ENCODE measurements at regions not wholly inside any gene's neighbourhood (a gene's known extent, or its start where the extent isn't known, plus 50 kb on each side); places are given as distances from the start of the nearest gene placed in this dataset.
"Not testable (repeated sequence)": the region's sequence is repeated elsewhere in the genome, so short reads cannot be mapped to it uniquely, and the experiment has no call there.

DNA sequence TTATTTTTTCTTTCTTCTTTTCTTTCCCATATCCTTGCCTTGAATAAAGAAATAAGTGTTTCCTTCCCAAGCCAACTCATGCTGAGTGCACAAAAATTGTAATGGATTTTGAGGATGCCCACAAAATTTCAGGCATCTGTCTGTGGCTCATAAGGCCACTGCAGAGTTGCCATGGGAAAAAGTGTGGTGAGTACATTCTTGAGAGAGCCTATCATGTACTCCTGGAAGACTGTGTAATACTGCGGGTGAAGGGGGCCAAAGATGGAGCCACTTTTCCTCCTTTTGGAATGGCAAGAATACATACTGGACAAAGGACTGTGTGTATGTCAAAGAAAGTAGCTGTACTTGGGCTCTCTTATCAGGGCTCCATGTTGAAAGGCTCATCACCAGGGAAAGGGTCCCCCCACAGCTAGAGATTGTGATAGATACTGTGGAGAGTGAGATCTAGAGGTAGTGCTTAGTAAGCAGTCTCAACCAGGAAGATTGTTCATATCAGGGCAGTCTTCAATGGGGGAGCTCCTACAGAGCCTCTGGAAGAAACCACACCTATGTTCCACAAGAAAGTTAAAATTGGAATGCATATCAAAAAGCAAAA is 341.6 kb upstream of the KCND2 start:
- DNase-seq = no peak

DNA sequence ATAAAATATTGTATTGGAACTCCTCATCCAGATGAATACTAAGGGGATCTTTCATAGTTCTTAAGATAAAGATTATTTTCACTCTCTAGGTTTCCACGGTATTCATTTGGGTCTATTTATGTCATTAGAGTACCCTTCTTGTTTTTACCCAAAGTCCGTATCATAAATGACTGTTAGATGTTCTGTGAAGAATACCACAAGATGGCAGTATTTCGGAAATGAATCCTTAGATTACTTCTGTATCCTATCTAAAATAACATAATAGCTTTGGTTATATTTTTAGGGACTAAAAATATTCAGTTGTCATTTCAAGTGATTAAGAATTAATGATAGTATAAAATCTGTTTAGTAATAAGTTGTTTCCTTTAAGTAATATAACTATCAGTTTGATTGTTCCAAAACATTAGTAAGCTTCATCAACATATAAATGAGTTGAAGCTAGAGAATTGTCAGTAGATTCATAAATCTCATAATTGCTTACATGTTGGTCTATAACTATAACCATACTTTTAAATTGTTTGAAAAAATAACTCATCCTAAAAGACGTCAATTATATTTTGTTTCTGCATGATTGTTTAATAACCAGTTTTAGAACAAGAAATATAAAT is 337.5 kb upstream of the KCND2 start:
- peak in 1 of 56 donors; percentile 11 for DNase-seq

DNA sequence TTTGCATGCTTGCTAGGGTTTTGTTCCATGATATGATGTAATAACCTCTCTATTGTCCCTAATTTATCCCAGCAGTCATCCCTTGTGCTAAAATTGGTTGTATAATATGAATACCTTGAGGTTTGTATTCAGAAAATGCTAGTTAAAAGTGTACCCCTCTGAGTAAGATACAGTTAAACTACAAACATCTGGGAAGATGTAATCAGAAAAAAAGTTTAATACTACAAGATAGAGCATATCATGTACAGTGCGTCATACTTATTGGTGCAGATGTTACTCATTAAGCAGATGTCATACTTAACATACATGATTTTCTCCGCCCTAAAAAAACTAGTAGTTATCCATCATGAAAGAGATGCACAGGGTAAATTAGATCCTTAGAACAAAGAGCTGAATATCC is 336.1 kb upstream of the KCND2 start:
- DNase-seq = no peak

DNA sequence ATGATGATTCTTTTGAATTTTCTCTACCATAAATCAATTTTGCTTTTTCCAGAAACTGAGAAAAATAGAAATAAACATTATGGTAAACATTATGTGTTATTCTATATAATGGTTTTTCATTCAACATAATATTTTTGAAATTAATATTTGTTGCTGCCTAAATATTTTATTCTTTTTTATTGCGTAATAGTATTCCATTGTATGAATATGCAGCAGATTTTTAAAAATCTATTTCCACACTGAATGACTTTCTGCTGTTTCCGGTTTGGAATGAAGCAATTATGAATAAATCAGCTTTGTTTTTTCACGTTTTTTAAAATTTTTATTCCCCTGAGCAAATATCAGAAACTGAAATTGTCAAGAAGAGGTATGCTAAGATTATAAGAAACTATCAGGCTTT is 335.2 kb upstream of the KCND2 start:
- DNase-seq = no peak

DNA sequence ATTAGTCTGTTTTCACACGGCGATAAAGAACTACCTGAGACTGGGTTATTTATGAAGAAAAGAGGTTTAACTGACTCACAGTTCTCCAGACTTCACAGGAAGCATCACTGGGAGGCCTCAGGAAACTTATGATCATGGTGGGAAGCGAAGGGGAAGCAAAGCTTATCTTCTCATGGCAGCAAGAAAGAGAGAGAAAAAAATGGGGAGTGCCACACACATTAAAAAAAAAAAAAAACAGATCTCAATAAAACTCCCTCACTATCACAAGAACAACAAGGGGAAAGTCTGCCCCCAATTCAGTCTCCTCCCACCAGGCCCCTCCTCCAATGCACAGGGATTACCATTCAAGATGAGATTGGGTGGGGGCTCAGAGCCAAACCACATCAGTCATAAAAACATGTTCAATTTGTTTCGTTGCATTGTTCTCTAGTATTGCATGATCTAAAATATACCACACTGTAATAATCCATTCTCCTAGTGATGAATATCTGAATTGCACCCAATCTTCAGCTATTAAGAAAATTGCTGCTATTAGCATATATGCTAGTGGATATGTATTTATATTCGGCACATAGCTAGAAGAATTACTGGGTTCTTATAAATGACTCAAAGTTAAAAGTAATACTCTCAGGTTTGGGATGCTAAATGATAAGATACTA is 328.9 kb upstream of the KCND2 start:
- no peak for DNase-seq

DNA sequence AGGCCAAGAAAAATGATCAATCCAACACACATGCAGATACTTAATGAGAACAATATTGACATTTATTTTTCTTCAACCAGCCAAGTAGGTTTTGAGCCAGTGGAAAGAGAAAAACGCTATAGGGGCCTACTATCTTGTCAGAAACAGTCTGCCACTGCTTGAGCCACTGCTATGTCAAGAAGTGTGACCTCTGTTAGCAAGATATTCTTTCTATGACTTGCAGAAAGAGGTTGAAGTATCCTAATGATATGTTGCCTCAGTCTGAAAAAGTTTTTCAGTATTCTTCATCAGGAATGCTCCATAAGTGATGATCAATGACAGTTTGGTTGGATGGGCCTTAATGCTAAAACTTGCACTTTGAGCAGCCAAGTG is 328.4 kb upstream of the KCND2 start:
- DNase-seq = no peak

DNA sequence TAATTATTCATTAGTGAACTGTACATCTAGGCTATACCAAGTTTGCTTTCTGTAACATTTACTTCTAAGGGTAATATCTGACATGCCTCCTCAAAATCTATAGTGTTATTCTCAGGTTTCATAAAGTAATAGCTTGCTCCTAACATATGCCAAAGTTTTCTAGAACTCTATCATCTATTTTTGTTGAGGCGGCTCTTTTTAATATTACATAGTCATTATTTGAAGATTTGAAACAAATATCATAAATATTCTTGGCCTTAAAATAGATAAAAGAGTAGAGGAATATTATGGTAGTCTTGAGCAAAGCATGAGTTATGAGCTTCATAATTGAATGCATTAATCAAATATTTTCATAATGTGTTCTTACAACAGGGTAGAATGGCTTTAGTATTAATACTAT is 327.2 kb upstream of the KCND2 start:
- DNase-seq = no peak

DNA sequence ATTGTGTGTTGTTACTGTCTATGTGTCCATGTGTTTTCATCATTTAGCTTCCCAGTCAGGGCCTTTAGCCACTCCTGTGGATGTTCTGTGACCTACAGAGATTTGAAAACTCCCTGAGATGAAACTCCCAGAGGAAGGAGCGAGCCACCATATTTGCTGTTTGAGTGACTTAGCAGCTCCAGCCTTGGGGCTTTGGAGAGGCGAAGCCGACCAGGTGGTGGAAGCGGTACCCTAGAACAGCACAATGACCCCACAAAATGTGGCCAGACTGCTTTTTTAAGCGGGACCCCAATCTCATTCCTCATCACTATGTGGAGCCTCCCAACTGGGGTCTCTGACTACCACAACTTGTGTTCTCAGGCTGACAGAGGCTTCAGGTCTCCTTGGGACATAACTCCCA is 323.9 kb upstream of the KCND2 start:
- DNase-seq = no peak

DNA sequence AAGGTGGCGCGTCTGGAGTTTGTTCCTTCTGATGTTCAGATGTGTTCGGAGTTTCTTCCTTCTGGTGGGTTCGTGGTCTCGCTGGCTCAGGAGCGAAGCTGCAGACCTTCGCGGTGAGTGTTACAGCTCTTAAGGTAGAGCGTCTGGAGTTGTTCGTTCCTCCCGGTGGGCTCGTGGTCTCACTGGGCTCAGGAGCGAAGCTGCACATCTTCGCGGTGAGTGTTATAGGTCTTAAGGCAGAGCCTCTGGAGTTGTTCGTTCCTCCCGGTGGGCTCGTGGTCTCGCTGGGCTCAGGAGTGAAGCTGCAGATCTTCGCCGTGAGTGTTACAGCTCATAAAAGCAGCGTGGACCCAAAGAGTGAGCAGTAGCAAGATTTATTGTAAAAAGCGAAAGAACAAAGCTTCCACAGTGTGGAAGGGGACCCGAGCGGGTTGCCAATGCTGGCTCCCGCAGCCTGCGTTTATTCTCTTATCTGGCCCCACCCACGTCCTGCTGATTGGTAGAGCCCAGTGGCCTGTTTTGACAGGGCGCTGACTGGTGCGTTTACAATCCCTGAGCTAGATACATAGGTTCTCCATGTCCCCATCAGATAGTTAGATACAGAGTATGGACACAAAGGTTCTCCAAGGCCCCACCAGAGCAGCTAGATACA is 322.5 kb upstream of the KCND2 start:
- DNase-seq = not testable (repeated sequence)

DNA sequence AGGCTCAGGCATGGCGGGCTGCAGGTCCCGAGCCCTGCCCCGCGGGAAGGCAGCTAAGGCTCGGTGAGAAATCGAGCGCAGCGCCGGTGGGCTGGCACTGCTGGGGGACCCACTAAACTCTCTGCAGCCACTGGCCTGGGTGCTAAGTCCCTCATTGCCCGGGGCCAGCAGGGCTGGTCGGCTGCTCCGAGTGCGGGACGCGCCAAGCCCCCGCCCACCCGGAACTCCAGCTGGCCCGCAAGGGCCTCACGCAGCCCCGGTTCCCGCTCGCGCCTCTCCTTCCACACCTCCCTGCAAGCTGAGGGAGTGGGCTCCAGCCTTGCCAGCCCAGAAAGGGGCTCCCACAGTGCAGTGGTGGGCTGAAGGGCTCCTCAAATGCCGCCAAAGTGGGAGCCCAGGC is 321.4 kb upstream of the KCND2 start:
- not testable (repeated sequence) for DNase-seq

DNA sequence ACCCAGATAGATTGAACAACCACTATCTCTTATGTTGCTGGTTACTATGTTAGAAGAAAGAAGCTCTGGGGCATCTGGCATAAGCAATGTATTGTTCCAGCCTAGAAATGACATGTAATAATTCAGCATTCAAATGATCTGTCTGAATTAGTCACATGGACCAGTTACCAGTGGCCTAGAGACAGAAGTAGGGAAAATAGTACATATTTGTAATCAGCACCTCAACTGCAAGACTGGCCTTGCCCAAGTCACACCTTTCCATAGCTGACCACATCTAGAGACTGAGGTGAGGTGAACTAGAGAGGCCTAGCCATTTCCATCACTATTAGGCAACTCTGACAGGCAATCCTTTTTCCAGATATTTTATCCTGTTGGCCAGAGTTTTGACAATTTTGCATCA is 315.6 kb upstream of the KCND2 start:
- DNase-seq = no peak

DNA sequence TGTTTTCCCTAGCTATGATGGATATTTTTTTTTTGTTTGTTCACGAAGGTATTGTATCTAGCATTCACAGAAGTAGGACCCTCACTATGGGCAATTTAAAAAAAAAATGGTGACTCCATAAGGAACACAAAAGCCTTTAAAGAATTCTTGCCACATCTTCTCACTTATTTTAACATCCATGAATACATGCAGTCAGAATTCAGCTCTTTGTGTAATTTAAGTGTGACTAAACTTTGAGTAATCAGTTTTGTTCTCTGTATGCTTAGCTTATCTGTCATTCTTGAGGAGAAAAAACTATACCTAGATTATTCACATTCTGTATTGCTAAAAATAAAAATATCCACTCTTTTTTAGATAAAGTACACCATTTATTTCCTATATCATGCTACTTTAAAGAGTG is 313.2 kb upstream of the KCND2 start:
- no peak for DNase-seq

DNA sequence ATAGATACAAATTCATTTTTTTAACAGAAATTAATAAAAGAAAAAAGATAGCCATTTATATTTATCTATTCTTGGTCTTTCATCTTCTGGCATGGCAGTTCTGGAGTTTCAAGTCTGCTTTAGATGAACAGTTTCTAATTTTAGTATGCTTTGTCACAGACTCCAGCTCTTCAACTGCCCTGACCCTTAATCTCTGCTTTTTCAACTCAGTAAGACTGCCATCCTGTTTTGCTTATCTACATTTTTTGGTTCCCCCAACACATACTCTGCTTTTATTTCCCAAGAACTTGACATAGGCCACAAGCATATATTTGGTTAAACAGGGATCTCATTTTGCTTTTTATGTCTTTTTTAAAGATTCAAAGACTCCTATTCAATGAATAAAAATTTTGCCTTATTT is 309.3 kb upstream of the KCND2 start:
- DNase-seq = no peak

DNA sequence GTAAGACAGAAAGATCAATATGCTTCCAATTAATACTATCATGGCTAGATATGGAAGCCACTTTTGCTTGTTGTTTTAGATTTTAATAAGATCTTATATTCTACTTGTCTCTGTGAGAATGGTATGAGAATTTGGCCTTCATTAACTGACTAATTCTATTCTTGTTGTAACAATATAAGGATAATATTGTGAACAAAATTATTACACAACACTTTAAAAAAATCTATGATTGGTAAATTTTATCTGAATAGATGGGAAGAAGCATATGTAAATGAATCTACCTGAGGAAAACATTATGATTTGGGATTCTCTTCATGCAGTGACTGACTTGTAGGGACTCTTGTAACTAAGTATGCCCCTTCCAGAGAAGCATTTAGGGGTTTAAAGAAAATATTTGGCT is 308.9 kb upstream of the KCND2 start:
- DNase-seq = no peak

DNA sequence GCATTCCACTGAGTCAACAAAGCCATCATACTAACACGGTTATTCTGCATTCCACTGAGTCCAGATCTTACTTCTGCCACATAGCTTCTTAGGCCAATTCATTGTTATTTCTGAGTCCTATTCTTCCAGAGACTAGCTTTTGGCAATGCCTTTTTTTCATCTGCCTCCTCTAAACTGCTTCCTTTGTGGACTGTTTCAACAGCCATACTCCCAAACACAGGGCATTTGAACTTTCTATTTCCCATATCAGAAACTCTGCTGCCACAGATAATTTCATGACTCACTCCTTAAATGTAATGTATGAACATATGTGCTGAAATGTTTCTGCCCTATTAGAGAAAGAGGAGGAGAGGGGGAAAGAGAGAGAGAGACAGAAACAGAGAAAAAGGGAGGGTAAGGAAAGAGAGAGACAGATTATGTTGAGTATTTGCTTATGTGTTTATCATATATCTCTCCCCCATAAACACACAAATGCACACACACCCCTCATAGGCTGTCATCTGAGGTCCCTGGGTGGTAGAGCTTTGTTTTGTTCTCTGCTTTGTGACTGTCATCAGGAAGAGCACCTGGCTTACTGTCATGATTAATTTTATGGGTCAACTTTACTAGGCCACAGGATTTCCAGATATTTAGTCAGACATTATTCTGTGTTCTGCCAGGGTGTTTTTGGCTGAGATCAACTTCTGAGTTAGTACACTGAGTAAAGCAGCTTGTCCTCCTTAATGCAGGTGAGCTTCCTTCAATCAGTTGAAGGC is 308.0 kb upstream of the KCND2 start:
- no peak for DNase-seq

DNA sequence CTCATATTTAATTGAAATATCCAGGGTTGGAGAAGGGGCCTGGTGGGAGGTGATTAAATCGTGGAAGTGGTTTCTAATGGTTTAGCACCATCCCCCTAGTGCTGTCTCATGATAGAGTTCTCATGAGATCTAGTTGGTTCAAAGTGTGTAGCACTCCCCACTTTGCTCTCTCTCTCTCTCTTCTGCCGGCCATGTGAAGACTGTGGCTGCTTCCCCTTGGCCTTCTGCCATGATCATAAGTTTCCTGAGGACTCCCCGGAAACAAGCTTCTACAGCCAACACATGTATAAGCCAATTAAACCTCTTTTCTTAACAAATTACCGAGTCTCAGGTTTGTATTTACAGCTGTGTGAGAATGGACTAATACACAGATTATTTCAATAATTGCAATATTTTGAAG is 305.8 kb upstream of the KCND2 start:
- DNase-seq = no peak

DNA sequence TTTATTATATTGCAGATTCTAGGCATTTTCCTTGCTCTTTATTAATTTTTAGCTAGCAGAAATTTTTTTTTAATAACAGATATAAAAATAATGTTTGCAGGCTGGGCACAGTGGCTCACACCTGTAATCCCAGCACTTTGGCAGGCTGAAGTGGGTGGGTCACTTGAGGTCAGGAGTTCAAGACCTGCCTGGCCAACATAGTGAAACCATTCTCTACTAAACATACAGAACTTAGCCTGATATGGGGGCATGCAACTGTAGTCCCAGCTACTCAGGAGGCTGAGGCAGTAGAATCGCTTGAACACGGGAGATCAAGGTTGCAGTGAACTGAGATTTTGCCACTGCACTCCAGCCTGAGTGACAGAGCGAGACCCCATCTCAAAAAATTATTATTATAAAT is 304.6 kb upstream of the KCND2 start:
- not testable (repeated sequence) for DNase-seq

DNA sequence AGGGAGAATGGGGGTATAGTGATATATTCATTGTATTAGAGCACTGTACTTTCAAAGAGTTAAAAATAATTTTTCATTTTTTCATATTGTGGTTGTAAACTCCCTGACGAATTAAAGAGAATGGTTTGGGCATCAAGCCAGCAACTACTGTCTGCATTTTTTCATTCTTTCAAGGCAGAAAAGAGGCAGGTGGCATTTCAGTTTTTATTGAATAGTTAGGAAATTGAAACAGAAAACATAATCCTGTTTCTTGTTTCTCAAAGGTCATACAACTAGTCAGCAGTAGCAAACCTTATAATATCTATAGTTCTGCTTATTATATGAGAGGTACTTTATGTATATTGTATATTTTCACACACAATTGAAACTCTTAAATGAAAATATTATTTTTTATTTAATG is 303.9 kb upstream of the KCND2 start:
- no peak for DNase-seq

DNA sequence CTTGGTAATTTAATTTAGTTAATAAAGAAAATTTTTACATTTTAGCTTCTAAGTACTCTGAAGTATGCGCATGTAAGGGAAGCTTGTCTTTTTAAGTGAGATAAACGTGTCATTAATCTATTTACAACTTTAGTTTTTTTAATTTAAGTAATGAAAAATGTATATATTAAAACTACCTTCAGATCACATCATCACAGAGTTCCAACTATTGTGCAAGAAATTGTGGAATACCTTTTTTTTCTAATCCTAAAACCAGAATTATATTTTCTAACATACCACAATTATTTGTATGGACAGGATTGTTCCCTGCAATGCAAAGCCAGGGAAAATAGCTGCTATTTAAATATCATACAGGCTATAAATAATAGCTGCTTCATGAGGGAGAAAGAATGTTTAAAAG is 303.2 kb upstream of the KCND2 start:
- DNase-seq = no peak

DNA sequence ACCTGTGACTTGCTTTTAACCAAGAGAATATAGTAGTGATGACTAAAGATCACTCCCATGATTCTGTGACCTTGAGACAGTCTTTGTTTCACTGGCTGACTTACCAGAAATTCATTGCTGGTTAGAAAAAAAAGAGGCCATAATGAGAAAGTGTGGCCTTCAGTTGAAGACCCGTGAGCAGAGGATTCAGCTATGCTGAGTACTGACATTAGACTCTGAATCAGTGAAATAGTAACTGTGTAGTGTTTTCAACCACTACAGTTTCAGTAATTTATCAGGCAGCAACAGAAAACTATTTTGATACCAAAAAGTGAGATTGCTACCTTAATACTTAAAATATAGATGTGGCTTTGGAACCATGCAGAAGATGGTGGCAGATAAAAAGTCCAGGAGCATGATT is 298.0 kb upstream of the KCND2 start:
- no peak for DNase-seq

DNA sequence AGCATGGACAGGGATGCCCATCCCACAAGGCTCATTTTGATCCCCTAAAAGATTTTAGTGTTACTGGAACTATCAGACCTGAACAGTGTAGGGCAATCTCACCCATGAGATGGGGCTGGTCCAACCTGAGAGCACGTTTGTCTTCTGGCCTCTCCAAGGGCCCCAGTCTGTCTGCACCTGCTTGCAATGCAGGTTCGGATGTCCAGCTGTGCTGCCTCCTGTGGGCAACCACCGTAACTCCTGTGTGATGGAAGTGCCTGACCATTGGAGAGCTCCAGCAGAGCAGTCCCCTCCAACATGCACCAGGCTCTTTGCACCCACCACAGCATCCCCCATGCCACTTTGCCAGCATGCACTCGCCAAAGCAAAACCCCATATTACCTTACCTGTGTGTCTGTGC is 290.1 kb upstream of the KCND2 start:
- no peak for DNase-seq

DNA sequence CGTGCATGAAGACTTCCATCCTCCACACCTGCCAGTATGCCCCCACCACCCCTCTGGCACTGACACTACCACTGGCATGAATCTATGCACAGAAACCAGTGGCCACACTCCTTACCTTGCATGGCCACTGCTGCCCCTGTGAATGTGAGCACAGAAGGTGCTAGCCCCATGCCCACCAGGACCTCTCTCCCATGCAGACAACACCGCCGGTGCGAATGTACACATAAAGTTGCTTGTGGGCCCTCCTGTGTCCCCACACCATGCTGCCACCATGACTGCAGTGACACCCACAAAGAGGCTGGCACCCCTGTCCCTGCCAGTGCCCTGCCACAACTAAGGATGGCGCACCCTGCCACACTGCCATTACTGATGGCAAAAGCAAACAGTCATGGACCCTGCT is 289.5 kb upstream of the KCND2 start:
- no peak for DNase-seq

Data from amygdala (tissue), 56 donors.